Forelimb muscle (tissue), 1 donor: ENCODE measurements at regions not wholly inside any gene's neighbourhood (a gene's known extent, or its start where the extent isn't known, plus 50 kb on each side); places are given as distances from the start of the nearest gene placed in this dataset.
"Not testable (repeated sequence)": the region's sequence is repeated elsewhere in the genome, so short reads cannot be mapped to it uniquely, and the experiment has no call there.

ENCODE experiments used
- DNase-seq: peaks from one replicate; pipeline ENCODE4 v3.0.0-alpha.2; 2013; ENCODE audit warnings: low read depth

GRCh38 chr17:63249256-63250004 is 196.7 kb downstream of the CYB561 start:
- no peak for DNase-seq

GRCh38 chr17:63250830-63251229 is 195.3 kb downstream of the CYB561 start:
- no peak for DNase-seq

DNA sequence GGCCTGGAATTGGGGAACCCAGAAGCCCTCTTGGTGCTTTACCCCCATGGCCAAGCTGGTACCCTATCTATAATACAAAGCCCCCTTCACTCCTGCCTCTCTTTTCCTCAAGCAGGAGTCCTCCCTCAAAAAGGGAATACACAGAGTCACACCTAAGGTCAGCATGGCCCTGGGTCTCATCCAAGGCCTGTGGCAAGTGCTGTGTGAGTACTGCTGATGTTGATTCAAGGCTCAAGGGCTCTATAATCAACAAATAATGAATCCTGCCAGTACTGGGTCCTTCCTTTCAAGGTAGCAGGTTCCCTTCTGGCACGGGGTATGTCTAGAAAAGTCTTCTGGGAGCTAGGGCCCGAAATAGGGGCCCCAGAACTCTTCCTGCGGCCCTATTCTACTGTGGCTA is 187.3 kb downstream of the CYB561 start:
- DNase-seq, result no peak

DNA sequence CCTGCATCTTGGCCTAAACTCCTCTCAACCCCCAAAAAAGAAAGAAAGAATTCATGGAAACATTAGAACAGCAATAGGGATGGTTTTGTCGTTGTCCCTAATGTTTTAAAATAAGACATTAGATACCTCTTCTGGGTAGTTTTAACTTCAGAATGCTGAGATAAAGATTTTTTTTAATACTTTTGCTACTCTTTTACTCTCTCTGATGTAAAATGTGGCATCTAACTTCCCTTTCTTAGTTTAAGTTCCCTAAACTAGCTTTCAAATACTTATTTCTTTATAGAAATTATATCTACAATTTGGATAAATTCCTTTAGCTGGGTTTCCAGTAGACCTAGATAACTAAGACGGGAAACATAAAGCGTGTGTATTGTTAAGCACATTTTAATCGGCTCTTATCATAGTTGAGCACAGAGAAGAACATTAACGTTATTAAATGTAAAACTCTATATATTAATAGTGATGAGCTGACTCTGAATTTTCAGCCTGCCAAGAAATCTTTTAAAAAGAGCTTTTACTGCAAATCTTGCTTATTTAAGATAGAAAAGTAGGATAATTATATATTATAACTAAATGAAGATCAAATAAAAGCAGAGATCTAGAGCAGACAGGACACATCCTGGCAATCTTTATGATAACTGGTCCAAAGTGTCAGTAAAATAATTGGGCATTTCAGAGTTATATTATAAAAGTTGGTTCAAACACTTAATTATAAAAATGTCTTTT is 183.2 kb downstream of the CYB561 start:
- no peak for DNase-seq

DNA sequence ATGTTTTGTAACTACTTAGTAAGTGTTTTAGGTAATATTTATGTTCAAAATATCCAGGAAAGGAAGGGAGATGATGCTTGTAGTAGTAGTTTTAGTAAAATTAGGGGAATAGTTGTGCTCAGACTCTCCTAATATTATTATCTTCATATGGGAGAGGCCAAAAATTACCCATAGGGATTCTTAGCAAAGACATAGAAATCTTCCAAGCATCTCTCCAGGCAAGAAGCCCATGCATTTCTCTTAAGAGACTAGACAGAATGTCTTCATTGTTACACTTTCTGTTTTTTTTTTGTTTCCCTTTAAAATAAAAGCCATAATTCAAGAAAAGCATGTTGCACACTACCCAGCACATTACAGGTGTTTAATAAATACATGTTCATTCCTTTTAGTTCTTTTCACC is 180.6 kb downstream of the CYB561 start:
- no peak for DNase-seq

- no peak for DNase-seq
Measured at GRCh38 chr17:63267846-63268245, 178.3 kb downstream of the CYB561 start.

DNA sequence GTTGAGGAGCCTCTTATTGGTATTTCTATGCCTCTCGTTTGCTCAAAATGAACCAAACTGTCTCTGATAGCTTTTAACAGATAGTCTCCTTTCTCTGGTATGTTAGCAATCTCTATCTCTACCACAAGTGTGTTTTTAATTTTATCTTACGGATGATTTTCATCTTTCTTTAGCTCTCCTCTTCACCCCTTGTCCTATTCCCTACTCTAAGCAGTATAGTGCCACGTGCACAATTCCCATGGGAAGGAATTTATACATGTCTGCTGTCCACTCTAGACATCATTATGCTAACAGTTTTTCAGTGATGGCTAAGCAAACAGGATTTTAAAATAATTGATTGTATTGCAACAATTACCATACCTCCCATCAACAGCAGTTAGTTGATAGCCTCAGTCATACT is 177.3 kb downstream of the CYB561 start:
- DNase-seq, result no peak

- DNase-seq, result no peak
Measured at GRCh38 chr17:63270610-63271009, 175.5 kb downstream of the CYB561 start.

DNA sequence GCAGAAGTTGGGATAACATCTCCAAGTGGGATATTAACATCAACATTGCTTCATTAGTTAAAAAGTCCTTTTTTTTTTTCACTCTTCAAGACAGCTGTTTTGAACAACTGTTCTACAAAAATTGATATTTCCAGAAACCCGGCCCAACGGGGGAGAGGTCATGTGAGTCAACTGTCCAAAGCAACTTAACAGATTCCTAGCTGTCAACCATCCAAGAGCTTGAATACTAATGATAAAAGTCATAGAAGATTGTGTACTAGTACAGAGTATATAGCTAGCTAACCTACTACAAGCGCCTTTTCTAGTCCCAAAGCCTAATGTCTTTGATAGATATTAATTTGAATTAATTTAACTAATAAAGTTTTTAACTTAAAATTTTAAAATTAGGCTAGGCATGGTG is 172.0 kb downstream of the CYB561 start:
- DNase-seq, result no peak

GRCh38 chr17:63275318-63275970 is 170.7 kb downstream of the CYB561 start:
- no peak for DNase-seq

GRCh38 chr17:63275971-63276745 is 169.9 kb downstream of the CYB561 start:
- DNase-seq, result no peak

GRCh38 chr17:63276821-63277220 is 169.3 kb downstream of the CYB561 start:
- no peak for DNase-seq

DNA sequence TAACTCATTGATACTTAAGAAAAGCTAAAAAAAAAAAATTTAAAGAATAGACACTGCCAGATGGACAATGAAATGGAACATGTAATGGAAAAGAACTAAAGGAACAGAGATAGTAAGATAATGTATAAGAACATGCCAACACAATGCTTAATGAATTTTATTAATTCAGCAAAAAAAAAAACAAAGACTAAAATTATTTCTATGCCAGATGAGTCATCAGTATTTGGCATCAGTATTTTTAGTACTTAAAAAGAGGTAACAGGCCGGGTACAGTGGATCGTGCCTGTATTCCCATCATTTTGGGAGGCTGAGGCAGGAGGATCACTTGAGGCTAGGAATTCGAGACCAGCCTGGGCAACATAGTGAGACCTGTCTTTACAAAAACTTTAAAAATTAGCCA is 168.5 kb downstream of the CYB561 start:
- no peak for DNase-seq

GRCh38 chr17:63278728-63279442 is 167.2 kb downstream of the CYB561 start:
- no peak for DNase-seq

GRCh38 chr17:63279498-63280230 is 166.4 kb downstream of the CYB561 start:
- DNase-seq, result no peak

GRCh38 chr17:63282455-63282854 is 163.7 kb downstream of the CYB561 start:
- no peak for DNase-seq

DNA sequence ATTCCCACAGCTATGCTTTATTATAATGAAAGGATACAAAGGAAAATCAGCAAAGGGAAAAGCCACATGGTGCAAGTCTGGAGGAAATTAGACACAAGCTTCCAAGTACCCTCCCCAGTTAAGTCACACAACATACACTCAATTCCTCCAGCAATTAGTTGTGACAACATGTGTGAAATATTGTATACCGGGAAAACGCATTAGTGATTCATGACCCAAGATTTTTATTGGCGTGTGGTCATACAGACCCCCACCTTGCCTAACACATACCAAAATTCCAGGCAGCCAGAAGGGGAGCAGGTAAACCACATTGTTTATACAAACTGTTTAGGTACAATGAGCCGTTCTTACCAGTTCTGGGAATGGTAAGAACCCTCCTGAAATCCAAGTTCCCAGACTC is 160.6 kb downstream of the CYB561 start:
- DNase-seq, result no peak

- no peak for DNase-seq
Measured at GRCh38 chr17:63286254-63286653, 159.9 kb downstream of the CYB561 start.

DNA sequence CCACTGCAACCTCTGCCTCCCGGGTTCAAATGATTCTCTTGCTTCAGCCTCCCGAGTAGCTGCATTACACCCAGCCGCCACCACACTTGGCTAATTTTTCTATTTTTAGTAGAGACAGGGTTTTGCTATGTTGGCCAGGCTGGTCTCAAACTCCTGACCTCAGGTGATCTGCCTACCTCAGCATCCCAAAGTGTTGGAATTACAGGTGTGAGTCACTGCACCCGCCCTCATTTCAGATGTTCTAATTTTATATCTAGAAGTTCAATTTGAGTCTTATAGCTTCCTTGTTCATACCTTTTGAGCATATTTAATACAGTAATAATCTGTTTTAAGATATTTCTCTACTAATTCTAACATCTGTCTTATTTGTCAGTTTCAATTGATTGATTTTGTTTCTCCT is 159.1 kb downstream of the CYB561 start:
- not testable (repeated sequence) for DNase-seq

DNA sequence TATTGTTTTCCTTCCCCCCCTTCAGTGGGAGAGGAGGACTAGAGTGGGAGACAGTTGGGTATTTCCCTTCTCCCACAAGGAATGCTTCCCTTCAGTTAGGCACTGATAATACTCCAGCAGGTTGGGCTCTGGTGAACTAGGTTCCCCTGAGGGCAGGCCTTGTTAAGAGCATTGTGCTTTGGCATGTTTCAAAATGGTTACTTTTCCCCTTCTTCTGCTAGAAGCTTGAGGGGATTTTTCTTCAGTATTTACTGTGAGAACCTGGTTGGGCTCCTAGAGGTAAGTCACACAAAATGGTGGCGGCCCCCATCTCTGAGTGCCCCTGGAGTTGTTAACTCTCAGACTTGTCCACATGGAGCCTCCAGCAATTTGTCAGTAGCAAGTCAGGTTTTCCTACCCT is 156.2 kb downstream of the CYB561 start:
- DNase-seq, result no peak

- no peak for DNase-seq
Measured at GRCh38 chr17:63290351-63290750, 155.8 kb downstream of the CYB561 start.
